OCI-M1 (cell line): ENCODE measurements at regions not wholly inside any gene's neighbourhood (a gene's known extent, or its start where the extent isn't known, plus 50 kb on each side); places are given as distances from the start of the nearest gene placed in this dataset.
"Not testable (repeated sequence)": the region's sequence is repeated elsewhere in the genome, so short reads cannot be mapped to it uniquely, and the experiment has no call there.

Experiments
- DNase-seq: peaks from one replicate; lab custom pipeline; 2025; lab: John Stamatoyannopoulos, UW

- DNase-seq = peak; percentile 46
These were observed 78.2 kb upstream of the EEF1E1 start for GRCh38 chr6:8180327-8181159.

- peak; percentile 12 for DNase-seq
These were observed 75.4 kb upstream of the EEF1E1 start for GRCh38 chr6:8177721-8178120.

GRCh38 chr6:8175046-8175777, 72.9 kb upstream of the EEF1E1 start:
- DNase-seq = no peak

- DNase-seq = no peak
These were observed 72.2 kb upstream of the EEF1E1 start for GRCh38 chr6:8174571-8174970.

GRCh38 chr6:8172530-8172929, 70.2 kb upstream of the EEF1E1 start:
- no peak for DNase-seq

GRCh38 chr6:8170754-8171153, 68.4 kb upstream of the EEF1E1 start:
- no peak for DNase-seq

- no peak for DNase-seq
These were observed 67.9 kb upstream of the EEF1E1 start for GRCh38 chr6:8170245-8170644.

GRCh38 chr6:8166156-8166555, 63.8 kb upstream of the EEF1E1 start:
- DNase-seq = no peak

GRCh38 chr6:8165008-8165407, 62.7 kb upstream of the EEF1E1 start:
- DNase-seq = not testable (repeated sequence)

GRCh38 chr6:8164281-8164680, 61.9 kb upstream of the EEF1E1 start:
- DNase-seq = not testable (repeated sequence)

GRCh38 chr6:8159966-8160365, 57.6 kb upstream of the EEF1E1 start:
- no peak for DNase-seq

GRCh38 chr6:8157839-8158238, 55.5 kb upstream of the EEF1E1 start:
- DNase-seq = no peak

GRCh38 chr6:8155259-8156012, 53.1 kb upstream of the EEF1E1 start:
- DNase-seq = no peak
